MCF 10A (cell line): ENCODE measurements at regions not wholly inside any gene's neighbourhood (a gene's known extent, or its start where the extent isn't known, plus 50 kb on each side); places are given as distances from the start of the nearest gene placed in this dataset.

ENCODE experiments used
- BruUV-seq: library from RNA; stranded (reverse); fragments of 400-500 nt; replicated peaks from 2 replicates; lab custom pipeline; 2021; lab: Mats Ljungman, UMichigan
- CTCF ChIA-PET: fragments of 300-600 bp; sonication (Branson Sonifier 250); formaldehyde crosslinking; extraction: SDS; loops from one replicate; lab custom pipeline; 2021; ENCODE audit warnings: antibody characterized with exemption, inconsistent platforms; lab: Yijun Ruan, JAX
- POLR2A ChIA-PET: fragments of 300-600, 350-650 bp; sonication (Branson Sonifier 250); formaldehyde crosslinking; extraction: SDS; loops from one replicate; lab custom pipeline; 2020; ENCODE audit warnings: antibody characterized with exemption, inconsistent platforms; lab: Yijun Ruan, JAX
- DNase-seq: peaks from one replicate; pipeline ENCODE4 v3.0.0-alpha.2; 2018; ENCODE audit not compliant: unreplicated experiment
- H3K27ac Mint-ChIP-seq: one replicate; pipeline ENCODE4 v1.8.0; 2022; ENCODE audit warnings: mild to moderate bottlenecking, low read depth, mixed read lengths; ENCODE audit not compliant: unreplicated experiment
- H3K27me3 Mint-ChIP-seq: one replicate; pipeline ENCODE4 v1.8.0; 2022; ENCODE audit warnings: mixed read lengths; ENCODE audit not compliant: insufficient read depth, unreplicated experiment
- H3K36me3 Mint-ChIP-seq: one replicate; pipeline ENCODE4 v1.8.0; 2022; ENCODE audit warnings: mild to moderate bottlenecking, moderate library complexity, mixed read lengths; ENCODE audit not compliant: insufficient read depth, unreplicated experiment
- H3K4me1 Mint-ChIP-seq: one replicate; pipeline ENCODE4 v1.8.0; 2022; ENCODE audit warnings: mixed read lengths; ENCODE audit not compliant: insufficient read depth, unreplicated experiment
- H3K4me3 Mint-ChIP-seq: one replicate; pipeline ENCODE4 v1.8.0; 2022; ENCODE audit warnings: mild to moderate bottlenecking, moderate library complexity, mixed read lengths; ENCODE audit not compliant: unreplicated experiment
- H3K9me3 Mint-ChIP-seq: one replicate; pipeline ENCODE4 v1.8.0; 2022; ENCODE audit warnings: mixed read lengths; ENCODE audit not compliant: unreplicated experiment
- CTCF ChIP-seq: fragments of 200-600 bp; IDR thresholded peaks from one replicate; pipeline ENCODE4 v1.8.0; 2022; ENCODE audit warnings: antibody characterized with exemption, mild to moderate bottlenecking; ENCODE audit not compliant: unreplicated experiment
- intact Hi-C: fragments of 100-400 bp; cut with micrococcal nuclease; formaldehyde crosslinking; loops from 2 replicates; pipeline ENCODE4 v1.14.1; 2022

GRCh38 chr3:66938338-66938963, 59.7 kb upstream of the KBTBD8 start:
- peak; percentile 69 for DNase-seq

GRCh38 chr3:66948041-66948440, 50.1 kb upstream of the KBTBD8 start:
- Mint-ChIP-seq H3K27me3 (peaks cover 34% of the 10 kb centered on the region), H3K36me3 (no peaks in the 10 kb centered on the region), H3K27ac (no peak overlapping the region), H3K9me3 (no peaks in the 10 kb centered on the region), H3K4me1 (no peaks in the 10 kb centered on the region), H3K4me3 (no peak overlapping the region)
- intact Hi-C loops = no loop called here
- TF ChIP-seq CTCF = no peak
- POLR2A ChIA-PET = interaction anchor here (0.7 kb wide), 1 partner anchor 693 kb away, joined by 3 read pairs; no protein-coding TSS in a partner anchor
- CTCF ChIA-PET = no interaction called here
- no TSS peak for BruUV-seq
- DNase-seq = no peak

More at GRCh38 chr3:66938338-66938963, 59.7 kb upstream of the KBTBD8 start:
- H3K36me3 Mint-ChIP-seq = no peaks in the 10 kb centered on the region
- POLR2A ChIA-PET = interaction anchor here (0.6 to 0.7 kb wide), 2 partner anchors 9 to 14 kb away, joined by 3 read pairs; no protein-coding TSS in a partner anchor
- intact Hi-C loops = no loop called here
- TF ChIP-seq CTCF = peak; percentile 70
- CTCF ChIA-PET = interaction anchor here (0.6 to 2.3 kb wide), 58 partner anchors 8 to 1972 kb away, joined by 3 to 35 read pairs (median 4); no protein-coding TSS in a partner anchor
- peaks cover 94% of the 10 kb centered on the region for H3K27me3 Mint-ChIP-seq
- no TSS peak for BruUV-seq
- no peak overlapping the region for H3K27ac Mint-ChIP-seq
- no peaks in the 10 kb centered on the region for H3K4me1 Mint-ChIP-seq
- H3K9me3 Mint-ChIP-seq = no peaks in the 10 kb centered on the region
- no peak overlapping the region for H3K4me3 Mint-ChIP-seq
